ENCODE measurements at regions not wholly inside any gene's neighbourhood (a gene's known extent, or its start where the extent isn't known, plus 50 kb on each side); places are given as distances from the start of the nearest gene placed in this dataset.

- no peak for TF ChIP-seq CTCF (IDR thresholded peaks at IDR 0.05; ENCODE audit: borderline replicate concordance, extremely low read depth, low read length, poor library complexity, severe bottlenecking)
- no peak for TF ChIP-seq EZH2 (IDR thresholded peaks at IDR 0.05; ENCODE audit: borderline replicate concordance, low read depth, low read length, severe bottlenecking)
These were observed 114.5 kb upstream of the GUCY1A1 start for GRCh38 chr4:155552180-155552579.
